HEK293 (cell line): ENCODE measurements at regions not wholly inside any gene's neighbourhood (a gene's known extent, or its start where the extent isn't known, plus 50 kb on each side); places are given as distances from the start of the nearest gene placed in this dataset.

ENCODE experiments used
- CTCF ChIA-PET: fragments of 350-600 bp; formaldehyde crosslinking; extraction: SDS; loops from one replicate; lab custom pipeline; 2021; ENCODE audit warnings: antibody characterized with exemption; lab: Yijun Ruan, JAX
- POLR2A ChIA-PET: fragments of 300-600 bp; formaldehyde crosslinking; extraction: SDS; loops from one replicate; lab custom pipeline; 2020; ENCODE audit warnings: antibody characterized with exemption, inconsistent platforms; lab: Yijun Ruan, JAX
- H3K27ac ChIP-seq: fragments of 200-500 bp; sonication (Bioruptor generic); 2 replicates; pipeline ENCODE4 v1.5.1; 2014; ENCODE audit warnings: low read depth, low read length, control low read depth, inconsistent platforms; ENCODE audit errors: extremely low read depth
- H3K36me3 ChIP-seq, 2 experiments: fragments of 200-500 bp in 1 of 2; sonication (Bioruptor generic) in 1 of 2; 1 replicate in 1 of 2; 2 replicates in 1 of 2; pipeline ENCODE4 v1.5.1; 2014 to 2017; ENCODE audit warnings: inconsistent platforms in 2 of 2, low read length in 2 of 2; ENCODE audit not compliant: control insufficient read depth in 2 of 2, insufficient read depth in 1 of 2
- H3K4me1 ChIP-seq: fragments of 200-500 bp; sonication (Bioruptor generic); 2 replicates; pipeline ENCODE4 v1.5.1; 2014; ENCODE audit warnings: mild to moderate bottlenecking, low read length, inconsistent platforms; ENCODE audit not compliant: control insufficient read depth, insufficient read depth
- H3K4me3 ChIP-seq: 2 replicates; pipeline ENCODE4 v1.5.1; 2011; ENCODE audit warnings: low read depth, mild to moderate bottlenecking, control low read depth, low read length, moderate library complexity
- H3K9me3 ChIP-seq: fragments of 200-500 bp; sonication (Bioruptor generic); 2 replicates; pipeline ENCODE4 v1.5.1; 2014; ENCODE audit warnings: low read depth, low read length, inconsistent platforms; ENCODE audit not compliant: control insufficient read depth, insufficient read depth
- BCL6B ChIP-seq: fragments of 450-650 bp; formaldehyde crosslinking; IDR thresholded peaks from 2 replicates; pipeline ENCODE4 v1.5.1; 2017; ENCODE audit warnings: missing biosample characterization, missing genetic modification characterization
- EGR2 ChIP-seq: fragments of 450-650 bp; formaldehyde crosslinking; IDR thresholded peaks from 2 replicates; pipeline ENCODE4 v1.5.1; 2016; ENCODE audit warnings: low read depth, missing biosample characterization, missing genetic modification characterization
- ELK4 ChIP-seq: IDR thresholded peaks from 2 replicates; pipeline ENCODE4 v1.6.1; 2011; ENCODE audit warnings: mild to moderate bottlenecking, low read depth, low read length, borderline replicate concordance
- HOXC10 ChIP-seq: sonication (generic); formaldehyde crosslinking; IDR thresholded peaks from 2 replicates; pipeline ENCODE4 v1.8.1; 2023; ENCODE audit warnings: mild to moderate bottlenecking, missing genetic modification reagents
- MYNN ChIP-seq: fragments of 450-650 bp; formaldehyde crosslinking; IDR thresholded peaks from 2 replicates; pipeline ENCODE4 v1.5.1; 2016; ENCODE audit warnings: missing biosample characterization, missing genetic modification characterization, borderline replicate concordance
- ZBTB1 ChIP-seq: fragments of 450-650 bp; formaldehyde crosslinking; IDR thresholded peaks from 2 replicates; pipeline ENCODE4 v1.5.1; 2016; ENCODE audit warnings: missing biosample characterization, missing genetic modification characterization
- ZFP3 ChIP-seq: fragments of 450-650 bp; formaldehyde crosslinking; IDR thresholded peaks from 2 replicates; pipeline ENCODE4 v1.5.1; 2016; ENCODE audit warnings: low read depth, missing biosample characterization, missing genetic modification characterization
- ZNF146 ChIP-seq: fragments of 450-650 bp; formaldehyde crosslinking; IDR thresholded peaks from 2 replicates; pipeline ENCODE4 v1.5.1; 2016; ENCODE audit warnings: missing biosample characterization, missing genetic modification characterization
- ZNF155 ChIP-seq: fragments of 450-650 bp; formaldehyde crosslinking; IDR thresholded peaks from 2 replicates; pipeline ENCODE4 v1.5.1; 2016; ENCODE audit warnings: missing biosample characterization, missing genetic modification characterization
- ZNF26 ChIP-seq: fragments of 450-650 bp; formaldehyde crosslinking; IDR thresholded peaks from 2 replicates; pipeline ENCODE4 v1.5.1; 2016; ENCODE audit warnings: missing biosample characterization, missing genetic modification characterization
- ZNF341 ChIP-seq: fragments of 450-650 bp; formaldehyde crosslinking; IDR thresholded peaks from 2 replicates; pipeline ENCODE4; 2016; ENCODE audit warnings: low read depth, missing biosample characterization, missing genetic modification characterization
- ZNF514 ChIP-seq: fragments of 450-650 bp; formaldehyde crosslinking; IDR thresholded peaks from 2 replicates; pipeline ENCODE4 v1.5.1; 2016; ENCODE audit warnings: missing biosample characterization, missing genetic modification characterization
- ZNF530 ChIP-seq: fragments of 450-650 bp; formaldehyde crosslinking; IDR thresholded peaks from 2 replicates; pipeline ENCODE4 v1.5.1; 2016; ENCODE audit warnings: low read depth, missing biosample characterization, missing genetic modification characterization
- ZNF580 ChIP-seq: fragments of 450-650 bp; formaldehyde crosslinking; IDR thresholded peaks from 2 replicates; pipeline ENCODE4 v1.5.1; 2016; ENCODE audit warnings: missing biosample characterization, missing genetic modification characterization
- ZNF791 ChIP-seq: fragments of 450-650 bp; formaldehyde crosslinking; IDR thresholded peaks from 2 replicates; pipeline ENCODE4 v1.5.1; 2016; ENCODE audit warnings: missing biosample characterization, missing genetic modification characterization
- ZSCAN16 ChIP-seq: fragments of 450-650 bp; formaldehyde crosslinking; IDR thresholded peaks from 2 replicates; pipeline ENCODE4 v1.5.1; 2016; ENCODE audit warnings: missing biosample characterization, missing genetic modification characterization
- ZSCAN18 ChIP-seq: fragments of 450-650 bp; formaldehyde crosslinking; IDR thresholded peaks from 2 replicates; pipeline ENCODE4 v1.5.1; 2016; ENCODE audit warnings: missing biosample characterization, missing genetic modification characterization
- TF ChIP-seq, protein P1 (sequence below): fragments of 450-650 bp; formaldehyde crosslinking; IDR thresholded peaks from 2 replicates; pipeline ENCODE4 v1.5.1; 2017; ENCODE audit warnings: missing biosample characterization, missing genetic modification characterization
- TF ChIP-seq, protein P2 (sequence below): fragments of 450-650 bp; formaldehyde crosslinking; IDR thresholded peaks from 2 replicates; pipeline ENCODE4 v1.5.1; 2016; ENCODE audit warnings: missing biosample characterization, missing genetic modification characterization
- TF ChIP-seq, protein P3 (sequence below): fragments of 450-650 bp; formaldehyde crosslinking; IDR thresholded peaks from 2 replicates; pipeline ENCODE4 v1.5.1; 2017; ENCODE audit warnings: missing biosample characterization, missing genetic modification characterization

- no peaks in the 10 kb centered on the region for H3K4me1 ChIP-seq
- CTCF ChIA-PET = no interaction called here
- TF ChIP-seq, protein P1, sequence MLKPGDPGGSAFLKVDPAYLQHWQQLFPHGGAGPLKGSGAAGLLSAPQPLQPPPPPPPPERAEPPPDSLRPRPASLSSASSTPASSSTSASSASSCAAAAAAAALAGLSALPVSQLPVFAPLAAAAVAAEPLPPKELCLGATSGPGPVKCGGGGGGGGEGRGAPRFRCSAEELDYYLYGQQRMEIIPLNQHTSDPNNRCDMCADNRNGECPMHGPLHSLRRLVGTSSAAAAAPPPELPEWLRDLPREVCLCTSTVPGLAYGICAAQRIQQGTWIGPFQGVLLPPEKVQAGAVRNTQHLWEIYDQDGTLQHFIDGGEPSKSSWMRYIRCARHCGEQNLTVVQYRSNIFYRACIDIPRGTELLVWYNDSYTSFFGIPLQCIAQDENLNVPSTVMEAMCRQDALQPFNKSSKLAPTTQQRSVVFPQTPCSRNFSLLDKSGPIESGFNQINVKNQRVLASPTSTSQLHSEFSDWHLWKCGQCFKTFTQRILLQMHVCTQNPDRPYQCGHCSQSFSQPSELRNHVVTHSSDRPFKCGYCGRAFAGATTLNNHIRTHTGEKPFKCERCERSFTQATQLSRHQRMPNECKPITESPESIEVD (tag by site-specific recombination) = no peak
- TF ChIP-seq ZFP3 (tag by site-specific recombination) (no peak), ZSCAN18 (tag by site-specific recombination) (no peak), HOXC10 (CRISPR knock-in tag) (no peak), ZNF341 (no peak), ZNF514 (no peak), MYNN (tag by site-specific recombination) (no peak)
- TF ChIP-seq, protein P2, sequence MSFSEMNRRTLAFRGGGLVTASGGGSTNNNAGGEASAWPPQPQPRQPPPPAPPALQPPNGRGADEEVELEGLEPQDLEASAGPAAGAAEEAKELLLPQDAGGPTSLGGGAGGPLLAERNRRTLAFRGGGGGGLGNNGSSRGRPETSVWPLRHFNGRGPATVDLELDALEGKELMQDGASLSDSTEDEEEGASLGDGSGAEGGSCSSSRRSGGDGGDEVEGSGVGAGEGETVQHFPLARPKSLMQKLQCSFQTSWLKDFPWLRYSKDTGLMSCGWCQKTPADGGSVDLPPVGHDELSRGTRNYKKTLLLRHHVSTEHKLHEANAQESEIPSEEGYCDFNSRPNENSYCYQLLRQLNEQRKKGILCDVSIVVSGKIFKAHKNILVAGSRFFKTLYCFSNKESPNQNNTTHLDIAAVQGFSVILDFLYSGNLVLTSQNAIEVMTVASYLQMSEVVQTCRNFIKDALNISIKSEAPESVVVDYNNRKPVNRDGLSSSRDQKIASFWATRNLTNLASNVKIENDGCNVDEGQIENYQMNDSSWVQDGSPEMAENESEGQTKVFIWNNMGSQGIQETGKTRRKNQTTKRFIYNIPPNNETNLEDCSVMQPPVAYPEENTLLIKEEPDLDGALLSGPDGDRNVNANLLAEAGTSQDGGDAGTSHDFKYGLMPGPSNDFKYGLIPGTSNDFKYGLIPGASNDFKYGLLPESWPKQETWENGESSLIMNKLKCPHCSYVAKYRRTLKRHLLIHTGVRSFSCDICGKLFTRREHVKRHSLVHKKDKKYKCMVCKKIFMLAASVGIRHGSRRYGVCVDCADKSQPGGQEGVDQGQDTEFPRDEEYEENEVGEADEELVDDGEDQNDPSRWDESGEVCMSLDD (tag by site-specific recombination) = no peak
- H3K27ac ChIP-seq = no peak overlapping the region
- POLR2A ChIA-PET = no interaction called here
- H3K9me3 ChIP-seq = no peaks in the 10 kb centered on the region
- H3K36me3 ChIP-seq = no peaks in the 10 kb centered on the region
- no peak overlapping the region for H3K4me3 ChIP-seq
These were observed 250.2 kb upstream of the RTL1 start for GRCh38 chr14:101153691-101154090.

DNA sequence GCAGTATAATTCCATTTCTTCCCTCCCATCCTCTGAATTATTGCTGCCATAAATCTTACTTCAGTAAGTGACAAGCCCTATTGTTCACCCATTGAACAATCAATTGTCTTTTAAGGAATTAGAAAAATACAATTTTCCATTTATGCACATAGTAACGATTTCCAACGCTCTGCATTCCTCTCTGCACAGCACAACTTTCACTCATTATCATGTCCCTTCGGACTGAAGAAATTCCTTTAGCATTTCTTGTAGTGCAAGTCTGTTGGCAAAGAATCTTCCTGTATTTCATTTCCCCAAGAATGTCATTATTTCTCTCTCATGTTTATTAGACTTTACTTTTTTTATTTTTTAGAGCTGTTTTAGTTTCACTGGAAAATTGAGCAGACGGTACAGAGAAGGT, 252.1 kb upstream of the RTL1 start:
- H3K36me3 ChIP-seq = no peaks in the 10 kb centered on the region
- ChIA-PET CTCF (no interaction called here), POLR2A (no interaction called here)
- no peaks in the 10 kb centered on the region for H3K9me3 ChIP-seq
- no peak overlapping the region for H3K4me3 ChIP-seq
- no peaks in the 10 kb centered on the region for H3K4me1 ChIP-seq
- no peak overlapping the region for H3K27ac ChIP-seq
- TF ChIP-seq, protein P1 (tag by site-specific recombination) = no peak
- TF ChIP-seq BCL6B (tag by site-specific recombination) (no peak), ZNF155 (tag by site-specific recombination) (no peak), EGR2 (no peak), ZBTB1 (tag by site-specific recombination) (no peak), ZSCAN16 (no peak), ZNF530 (tag by site-specific recombination) (no peak), ZNF146 (tag by site-specific recombination) (no peak), ZNF580 (tag by site-specific recombination) (no peak), ZNF791 (tag by site-specific recombination) (no peak), ELK4 (no peak), ZNF26 (no peak)
- TF ChIP-seq, protein P3, sequence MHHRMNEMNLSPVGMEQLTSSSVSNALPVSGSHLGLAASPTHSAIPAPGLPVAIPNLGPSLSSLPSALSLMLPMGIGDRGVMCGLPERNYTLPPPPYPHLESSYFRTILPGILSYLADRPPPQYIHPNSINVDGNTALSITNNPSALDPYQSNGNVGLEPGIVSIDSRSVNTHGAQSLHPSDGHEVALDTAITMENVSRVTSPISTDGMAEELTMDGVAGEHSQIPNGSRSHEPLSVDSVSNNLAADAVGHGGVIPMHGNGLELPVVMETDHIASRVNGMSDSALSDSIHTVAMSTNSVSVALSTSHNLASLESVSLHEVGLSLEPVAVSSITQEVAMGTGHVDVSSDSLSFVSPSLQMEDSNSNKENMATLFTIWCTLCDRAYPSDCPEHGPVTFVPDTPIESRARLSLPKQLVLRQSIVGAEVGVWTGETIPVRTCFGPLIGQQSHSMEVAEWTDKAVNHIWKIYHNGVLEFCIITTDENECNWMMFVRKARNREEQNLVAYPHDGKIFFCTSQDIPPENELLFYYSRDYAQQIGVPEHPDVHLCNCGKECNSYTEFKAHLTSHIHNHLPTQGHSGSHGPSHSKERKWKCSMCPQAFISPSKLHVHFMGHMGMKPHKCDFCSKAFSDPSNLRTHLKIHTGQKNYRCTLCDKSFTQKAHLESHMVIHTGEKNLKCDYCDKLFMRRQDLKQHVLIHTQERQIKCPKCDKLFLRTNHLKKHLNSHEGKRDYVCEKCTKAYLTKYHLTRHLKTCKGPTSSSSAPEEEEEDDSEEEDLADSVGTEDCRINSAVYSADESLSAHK (tag by site-specific recombination) = no peak
